ENCODE measurements at regions not wholly inside any gene's neighbourhood (a gene's known extent, or its start where the extent isn't known, plus 50 kb on each side); places are given as distances from the start of the nearest gene placed in this dataset.

- H3K4me1 ChIP-seq (ENCODE audit: insufficient read depth, low read length) = no peaks in the 10 kb centered on the region
- no peaks in the 10 kb centered on the region for H3K9me3 ChIP-seq (ENCODE audit: control insufficient read depth, insufficient read depth, low read length)
- H3K36me3 ChIP-seq (ENCODE audit: insufficient read depth, low read length) = no peaks in the 10 kb centered on the region
- no peak overlapping the region for H3K9ac ChIP-seq (ENCODE audit: low read depth, low read length)
Measured at GRCh38 chr10:56298941-56299340, 62.1 kb downstream of the ZWINT start.

GRCh38 chr10:56296618-56297017, 64.4 kb downstream of the ZWINT start:
- Histone ChIP-seq H3K4me1 (ENCODE audit: insufficient read depth, low read length) (no peaks in the 10 kb centered on the region), H3K9me3 (ENCODE audit: control insufficient read depth, insufficient read depth, low read length) (no peaks in the 10 kb centered on the region), H3K9ac (ENCODE audit: low read depth, low read length) (no peak overlapping the region), H3K36me3 (ENCODE audit: insufficient read depth, low read length) (no peaks in the 10 kb centered on the region)

- Histone ChIP-seq H3K9me3 (ENCODE audit: control insufficient read depth, insufficient read depth, low read length) (no peaks in the 10 kb centered on the region), H3K9ac (ENCODE audit: low read depth, low read length) (no peak overlapping the region), H3K4me1 (ENCODE audit: insufficient read depth, low read length) (no peaks in the 10 kb centered on the region), H3K36me3 (ENCODE audit: insufficient read depth, low read length) (no peaks in the 10 kb centered on the region)
Measured at GRCh38 chr10:56288403-56288802, 72.7 kb downstream of the ZWINT start.

GRCh38 chr10:56286096-56286495, 75.0 kb downstream of the ZWINT start:
- no peaks in the 10 kb centered on the region for H3K9me3 ChIP-seq (ENCODE audit: control insufficient read depth, insufficient read depth, low read length)
- no peak overlapping the region for H3K9ac ChIP-seq (ENCODE audit: low read depth, low read length)
- H3K4me1 ChIP-seq (ENCODE audit: insufficient read depth, low read length) = no peaks in the 10 kb centered on the region
- H3K36me3 ChIP-seq (ENCODE audit: insufficient read depth, low read length) = no peaks in the 10 kb centered on the region

GRCh38 chr10:56279270-56279669, 81.8 kb downstream of the ZWINT start:
- no peaks in the 10 kb centered on the region for H3K36me3 ChIP-seq (ENCODE audit: insufficient read depth, low read length)
- no peak overlapping the region for H3K9ac ChIP-seq (ENCODE audit: low read depth, low read length)
- H3K4me1 ChIP-seq (ENCODE audit: insufficient read depth, low read length) = no peaks in the 10 kb centered on the region
- H3K9me3 ChIP-seq (ENCODE audit: control insufficient read depth, insufficient read depth, low read length) = no peaks in the 10 kb centered on the region

GRCh38 chr10:56269181-56269580, 91.9 kb downstream of the ZWINT start:
- Histone ChIP-seq H3K9me3 (ENCODE audit: control insufficient read depth, insufficient read depth, low read length) (no peaks in the 10 kb centered on the region), H3K9ac (ENCODE audit: low read depth, low read length) (no peak overlapping the region), H3K4me1 (ENCODE audit: insufficient read depth, low read length) (no peaks in the 10 kb centered on the region), H3K36me3 (ENCODE audit: insufficient read depth, low read length) (no peaks in the 10 kb centered on the region)

GRCh38 chr10:56266120-56266519, 94.9 kb downstream of the ZWINT start:
- H3K4me1 ChIP-seq (ENCODE audit: insufficient read depth, low read length) = no peaks in the 10 kb centered on the region
- no peaks in the 10 kb centered on the region for H3K36me3 ChIP-seq (ENCODE audit: insufficient read depth, low read length)
- no peaks in the 10 kb centered on the region for H3K9me3 ChIP-seq (ENCODE audit: control insufficient read depth, insufficient read depth, low read length)
- H3K9ac ChIP-seq (ENCODE audit: low read depth, low read length) = no peak overlapping the region

GRCh38 chr10:56258991-56259390, 102.1 kb downstream of the ZWINT start:
- Histone ChIP-seq H3K36me3 (ENCODE audit: insufficient read depth, low read length) (no peaks in the 10 kb centered on the region), H3K9me3 (ENCODE audit: control insufficient read depth, insufficient read depth, low read length) (no peaks in the 10 kb centered on the region), H3K9ac (ENCODE audit: low read depth, low read length) (no peak overlapping the region), H3K4me1 (ENCODE audit: insufficient read depth, low read length) (no peaks in the 10 kb centered on the region)

GRCh38 chr10:56258378-56258777, 102.7 kb downstream of the ZWINT start:
- H3K36me3 ChIP-seq (ENCODE audit: insufficient read depth, low read length) = no peaks in the 10 kb centered on the region
- H3K9me3 ChIP-seq (ENCODE audit: control insufficient read depth, insufficient read depth, low read length) = 0 out of 2 replicates have a peak, but pooled peaks cover 4% of the 10 kb centered on the region
- H3K9ac ChIP-seq (ENCODE audit: low read depth, low read length) = no peak overlapping the region
- H3K4me1 ChIP-seq (ENCODE audit: insufficient read depth, low read length) = no peaks in the 10 kb centered on the region

GRCh38 chr10:56255298-56255697, 105.8 kb downstream of the ZWINT start:
- Histone ChIP-seq H3K36me3 (ENCODE audit: insufficient read depth, low read length) (no peaks in the 10 kb centered on the region), H3K9me3 (ENCODE audit: control insufficient read depth, insufficient read depth, low read length) (0 out of 2 replicates have a peak, but pooled peaks cover 4% of the 10 kb centered on the region), H3K4me1 (ENCODE audit: insufficient read depth, low read length) (no peaks in the 10 kb centered on the region), H3K9ac (ENCODE audit: low read depth, low read length) (no peak overlapping the region)

GRCh38 chr10:56240471-56240870, 120.6 kb downstream of the ZWINT start:
- Histone ChIP-seq H3K36me3 (ENCODE audit: insufficient read depth, low read length) (no peaks in the 10 kb centered on the region), H3K4me1 (ENCODE audit: insufficient read depth, low read length) (no peaks in the 10 kb centered on the region), H3K9me3 (ENCODE audit: control insufficient read depth, insufficient read depth, low read length) (no peaks in the 10 kb centered on the region), H3K9ac (ENCODE audit: low read depth, low read length) (no peak overlapping the region)

- no peaks in the 10 kb centered on the region for H3K4me1 ChIP-seq (ENCODE audit: insufficient read depth, low read length)
- no peaks in the 10 kb centered on the region for H3K9me3 ChIP-seq (ENCODE audit: control insufficient read depth, insufficient read depth, low read length)
- no peak overlapping the region for H3K9ac ChIP-seq (ENCODE audit: low read depth, low read length)
- H3K36me3 ChIP-seq (ENCODE audit: insufficient read depth, low read length) = no peaks in the 10 kb centered on the region
Measured at GRCh38 chr10:56231436-56231835, 129.6 kb downstream of the ZWINT start.

- Histone ChIP-seq H3K9ac (ENCODE audit: low read depth, low read length) (no peak overlapping the region), H3K9me3 (ENCODE audit: control insufficient read depth, insufficient read depth, low read length) (no peaks in the 10 kb centered on the region), H3K36me3 (ENCODE audit: insufficient read depth, low read length) (no peaks in the 10 kb centered on the region), H3K4me1 (ENCODE audit: insufficient read depth, low read length) (no peaks in the 10 kb centered on the region)
Measured at GRCh38 chr10:56222237-56222636, 138.8 kb downstream of the ZWINT start.

- H3K4me1 ChIP-seq (ENCODE audit: insufficient read depth, low read length) = no peaks in the 10 kb centered on the region
- H3K36me3 ChIP-seq (ENCODE audit: insufficient read depth, low read length) = no peaks in the 10 kb centered on the region
Measured at GRCh38 chr10:56212951-56213350, 148.1 kb downstream of the ZWINT start.

GRCh38 chr10:56181607-56182006, 179.5 kb downstream of the ZWINT start:
- Histone ChIP-seq H3K36me3 (ENCODE audit: insufficient read depth, low read length) (no peaks in the 10 kb centered on the region), H3K9me3 (ENCODE audit: control insufficient read depth, insufficient read depth, low read length) (no peaks in the 10 kb centered on the region), H3K4me1 (ENCODE audit: insufficient read depth, low read length) (no peaks in the 10 kb centered on the region), H3K9ac (ENCODE audit: low read depth, low read length) (no peak overlapping the region)

More at GRCh38 chr10:56212951-56213350, 148.1 kb downstream of the ZWINT start:
- Histone ChIP-seq H3K9ac (ENCODE audit: low read depth, low read length) (no peak overlapping the region), H3K9me3 (ENCODE audit: control insufficient read depth, insufficient read depth, low read length) (no peaks in the 10 kb centered on the region)

GRCh38 chr10:56178210-56178609, 182.8 kb downstream of the ZWINT start:
- H3K4me1 ChIP-seq (ENCODE audit: insufficient read depth, low read length) = no peaks in the 10 kb centered on the region
- H3K9me3 ChIP-seq (ENCODE audit: control insufficient read depth, insufficient read depth, low read length) = no peaks in the 10 kb centered on the region
- no peak overlapping the region for H3K9ac ChIP-seq (ENCODE audit: low read depth, low read length)
- H3K36me3 ChIP-seq (ENCODE audit: insufficient read depth, low read length) = no peaks in the 10 kb centered on the region
